ENCODE measurements at regions not wholly inside any gene's neighbourhood (a gene's known extent, or its start where the extent isn't known, plus 50 kb on each side); places are given as distances from the start of the nearest gene placed in this dataset.

DNA sequence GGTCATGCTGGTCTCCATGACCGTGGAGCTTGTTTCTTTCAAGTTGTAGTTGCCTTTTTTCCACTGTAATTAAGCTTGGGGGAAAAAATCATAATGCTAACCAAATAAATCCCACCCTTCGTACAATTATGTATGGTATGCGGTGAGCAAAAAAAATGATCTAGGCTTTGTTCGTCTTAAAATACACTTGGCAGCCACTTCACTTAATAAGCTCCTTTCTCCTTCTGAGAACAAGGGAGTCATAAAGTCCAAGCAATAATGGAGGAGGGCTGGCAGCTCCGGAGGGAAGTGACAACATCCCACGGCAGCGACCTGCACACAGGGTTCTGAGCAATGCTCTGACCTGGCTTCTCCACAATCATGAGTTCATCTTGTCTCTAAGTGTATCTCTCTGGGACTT lies 91.2 kb upstream of the KLHL29 start:
- H3K9me3 ChIP-seq (ENCODE audit: control insufficient read depth, low read length): no peaks in the 10 kb centered on the region
- no peaks in the 10 kb centered on the region for H3K36me3 ChIP-seq (ENCODE audit: control insufficient read depth, insufficient read depth, low read length)
- no peak overlapping the region for H3K4me2 ChIP-seq (ENCODE audit: low read length)
- no peaks in the 10 kb centered on the region for H3K4me1 ChIP-seq
- no peak overlapping the region for H3K4me3 ChIP-seq (ENCODE audit: low read depth, low read length)
- TF ChIP-seq, protein P1, sequence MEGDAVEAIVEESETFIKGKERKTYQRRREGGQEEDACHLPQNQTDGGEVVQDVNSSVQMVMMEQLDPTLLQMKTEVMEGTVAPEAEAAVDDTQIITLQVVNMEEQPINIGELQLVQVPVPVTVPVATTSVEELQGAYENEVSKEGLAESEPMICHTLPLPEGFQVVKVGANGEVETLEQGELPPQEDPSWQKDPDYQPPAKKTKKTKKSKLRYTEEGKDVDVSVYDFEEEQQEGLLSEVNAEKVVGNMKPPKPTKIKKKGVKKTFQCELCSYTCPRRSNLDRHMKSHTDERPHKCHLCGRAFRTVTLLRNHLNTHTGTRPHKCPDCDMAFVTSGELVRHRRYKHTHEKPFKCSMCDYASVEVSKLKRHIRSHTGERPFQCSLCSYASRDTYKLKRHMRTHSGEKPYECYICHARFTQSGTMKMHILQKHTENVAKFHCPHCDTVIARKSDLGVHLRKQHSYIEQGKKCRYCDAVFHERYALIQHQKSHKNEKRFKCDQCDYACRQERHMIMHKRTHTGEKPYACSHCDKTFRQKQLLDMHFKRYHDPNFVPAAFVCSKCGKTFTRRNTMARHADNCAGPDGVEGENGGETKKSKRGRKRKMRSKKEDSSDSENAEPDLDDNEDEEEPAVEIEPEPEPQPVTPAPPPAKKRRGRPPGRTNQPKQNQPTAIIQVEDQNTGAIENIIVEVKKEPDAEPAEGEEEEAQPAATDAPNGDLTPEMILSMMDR (IDR thresholded peaks at IDR 0.05): no peak
- H2AFZ ChIP-seq: no peak overlapping the region
- H3K27ac ChIP-seq: no peak overlapping the region
- no peaks in the 10 kb centered on the region for H3K27me3 ChIP-seq (ENCODE audit: control insufficient read depth, insufficient read depth, low read length)
- no peak overlapping the region for H3K9ac ChIP-seq
- H3K79me2 ChIP-seq: no peaks in the 10 kb centered on the region

GRCh38 chr2:23294238-23294637 lies 90.7 kb upstream of the KLHL29 start:
- Histone ChIP-seq H3K9me3 (ENCODE audit: control insufficient read depth, low read length) (no peaks in the 10 kb centered on the region), H3K27ac (no peak overlapping the region), H3K4me3 (ENCODE audit: low read depth, low read length) (no peak overlapping the region), H3K27me3 (ENCODE audit: control insufficient read depth, insufficient read depth, low read length) (no peaks in the 10 kb centered on the region), H2AFZ (no peak overlapping the region), H3K9ac (no peak overlapping the region), H3K4me2 (ENCODE audit: low read length) (no peak overlapping the region), H3K79me2 (no peaks in the 10 kb centered on the region), H3K4me1 (no peaks in the 10 kb centered on the region), H3K36me3 (ENCODE audit: control insufficient read depth, insufficient read depth, low read length) (no peaks in the 10 kb centered on the region)
- TF ChIP-seq, protein P1 (IDR thresholded peaks at IDR 0.05): no peak

GRCh38 chr2:23296691-23297090 lies 88.3 kb upstream of the KLHL29 start:
- H3K79me2 ChIP-seq: no peaks in the 10 kb centered on the region
- no peaks in the 10 kb centered on the region for H3K27me3 ChIP-seq (ENCODE audit: control insufficient read depth, insufficient read depth, low read length)
- H2AFZ ChIP-seq: no peak overlapping the region
- no peaks in the 10 kb centered on the region for H3K9me3 ChIP-seq (ENCODE audit: control insufficient read depth, low read length)
- H3K4me2 ChIP-seq (ENCODE audit: low read length): no peak overlapping the region
- no peaks in the 10 kb centered on the region for H3K36me3 ChIP-seq (ENCODE audit: control insufficient read depth, insufficient read depth, low read length)
- H3K9ac ChIP-seq: no peak overlapping the region
- no peak overlapping the region for H3K4me3 ChIP-seq (ENCODE audit: low read depth, low read length)
- no peak overlapping the region for H3K27ac ChIP-seq
- H3K4me1 ChIP-seq: no peaks in the 10 kb centered on the region
- TF ChIP-seq, protein P1 (IDR thresholded peaks at IDR 0.05): no peak

DNA sequence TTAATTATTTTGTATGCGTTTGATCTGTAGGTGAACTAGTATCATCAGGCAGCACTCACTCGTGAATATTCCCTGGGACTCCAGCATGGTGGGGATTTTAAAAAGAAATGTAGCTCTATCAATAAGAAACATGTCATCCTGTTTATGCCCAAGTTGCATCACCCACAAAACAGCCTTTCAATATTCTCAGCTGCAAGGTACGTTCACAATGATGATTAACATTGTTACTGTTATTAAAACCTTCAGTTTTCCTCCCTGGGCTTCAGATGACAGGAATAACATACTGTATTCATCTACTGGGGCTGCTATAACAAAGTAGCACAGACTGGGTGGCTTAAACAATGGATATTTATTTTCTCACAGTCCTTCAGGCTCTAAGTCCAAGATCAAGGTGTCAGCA lies 87.9 kb upstream of the KLHL29 start:
- Histone ChIP-seq H3K36me3 (ENCODE audit: control insufficient read depth, insufficient read depth, low read length) (no peaks in the 10 kb centered on the region), H3K4me3 (ENCODE audit: low read depth, low read length) (no peak overlapping the region), H3K4me1 (no peaks in the 10 kb centered on the region), H3K9ac (no peak overlapping the region), H3K79me2 (no peaks in the 10 kb centered on the region), H3K4me2 (ENCODE audit: low read length) (no peak overlapping the region), H3K27ac (no peak overlapping the region), H3K9me3 (ENCODE audit: control insufficient read depth, low read length) (no peaks in the 10 kb centered on the region), H3K27me3 (ENCODE audit: control insufficient read depth, insufficient read depth, low read length) (no peaks in the 10 kb centered on the region), H2AFZ (no peak overlapping the region)
- TF ChIP-seq, protein P1 (IDR thresholded peaks at IDR 0.05): no peak

DNA sequence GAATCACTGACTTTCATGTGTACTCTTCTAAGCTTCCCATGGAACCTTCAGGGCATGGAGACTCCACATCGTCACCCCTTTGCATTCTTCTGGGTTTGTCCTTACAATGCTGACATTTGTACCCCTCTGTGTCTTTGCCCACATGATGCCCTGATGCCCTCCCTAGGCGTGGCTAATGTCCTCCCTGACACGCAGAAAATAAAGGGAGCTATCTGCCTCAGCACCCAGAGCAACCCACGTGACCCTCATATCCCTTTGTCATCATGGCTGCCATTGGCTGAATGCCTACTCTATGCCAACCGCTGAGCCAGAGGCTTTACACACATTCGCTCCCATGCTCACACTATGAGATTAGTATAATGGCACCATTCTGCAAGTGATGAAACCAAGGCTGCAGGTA lies 86.4 kb upstream of the KLHL29 start:
- Histone ChIP-seq H3K9ac (no peak overlapping the region), H2AFZ (no peak overlapping the region), H3K27ac (no peak overlapping the region), H3K36me3 (ENCODE audit: control insufficient read depth, insufficient read depth, low read length) (no peaks in the 10 kb centered on the region), H3K4me1 (no peaks in the 10 kb centered on the region), H3K9me3 (ENCODE audit: control insufficient read depth, low read length) (no peaks in the 10 kb centered on the region), H3K4me3 (ENCODE audit: low read depth, low read length) (no peak overlapping the region), H3K4me2 (ENCODE audit: low read length) (no peak overlapping the region), H3K27me3 (ENCODE audit: control insufficient read depth, insufficient read depth, low read length) (no peaks in the 10 kb centered on the region), H3K79me2 (no peaks in the 10 kb centered on the region)
- TF ChIP-seq, protein P1 (IDR thresholded peaks at IDR 0.05): no peak

Data from parathyroid adenoma (tissue), 2 donors.